Upper lobe of right lung (tissue), 1 donor: ENCODE measurements at regions not wholly inside any gene's neighbourhood (a gene's known extent, or its start where the extent isn't known, plus 50 kb on each side); places are given as distances from the start of the nearest gene placed in this dataset.
A peak's percentile ranks its signal among the peaks of the same experiment; 100 is the strongest.

Experiments used
- ATAC-seq: fragments of 200-7000 bp; cut with Tn5 transposase; one replicate; pipeline ENCODE4 v1.9.1; 2020; ENCODE audit warnings: mild to moderate bottlenecking, moderate library complexity
- DNase-seq: peaks from one replicate; pipeline ENCODE4 v3.0.0-alpha.2; 2020
- H3K27ac ChIP-seq: fragments of 200-600 bp; one replicate; pipeline ENCODE4 v1.8.0; 2022
- H3K27me3 ChIP-seq: fragments of 200-600 bp; one replicate; pipeline ENCODE4 v1.8.0; 2022; ENCODE audit warnings: mild to moderate bottlenecking
- H3K36me3 ChIP-seq: fragments of 200-600 bp; one replicate; pipeline ENCODE4 v1.8.0; 2022
- H3K4me1 ChIP-seq: fragments of 200-600 bp; one replicate; pipeline ENCODE4 v1.8.0; 2022
- H3K4me3 ChIP-seq: fragments of 200-600 bp; one replicate; pipeline ENCODE4 v1.8.0; 2022; ENCODE audit warnings: mild to moderate bottlenecking
- H3K9me3 ChIP-seq: fragments of 200-600 bp; one replicate; pipeline ENCODE4 v1.8.0; 2022
- intact Hi-C: fragments of 100-400 bp; cut with DNase I; formaldehyde crosslinking; loops from one replicate; pipeline ENCODE4 v1.11.0; 2022
- TF ChIP-seq, protein P1 (sequence below): fragments of 200-600 bp; IDR thresholded peaks from one replicate; pipeline ENCODE4 v1.8.0; 2022; ENCODE audit warnings: antibody characterized with exemption
- donor health status: DM: no; HTN: yes; CAD: no; lungs with severe emphysema.

DNA sequence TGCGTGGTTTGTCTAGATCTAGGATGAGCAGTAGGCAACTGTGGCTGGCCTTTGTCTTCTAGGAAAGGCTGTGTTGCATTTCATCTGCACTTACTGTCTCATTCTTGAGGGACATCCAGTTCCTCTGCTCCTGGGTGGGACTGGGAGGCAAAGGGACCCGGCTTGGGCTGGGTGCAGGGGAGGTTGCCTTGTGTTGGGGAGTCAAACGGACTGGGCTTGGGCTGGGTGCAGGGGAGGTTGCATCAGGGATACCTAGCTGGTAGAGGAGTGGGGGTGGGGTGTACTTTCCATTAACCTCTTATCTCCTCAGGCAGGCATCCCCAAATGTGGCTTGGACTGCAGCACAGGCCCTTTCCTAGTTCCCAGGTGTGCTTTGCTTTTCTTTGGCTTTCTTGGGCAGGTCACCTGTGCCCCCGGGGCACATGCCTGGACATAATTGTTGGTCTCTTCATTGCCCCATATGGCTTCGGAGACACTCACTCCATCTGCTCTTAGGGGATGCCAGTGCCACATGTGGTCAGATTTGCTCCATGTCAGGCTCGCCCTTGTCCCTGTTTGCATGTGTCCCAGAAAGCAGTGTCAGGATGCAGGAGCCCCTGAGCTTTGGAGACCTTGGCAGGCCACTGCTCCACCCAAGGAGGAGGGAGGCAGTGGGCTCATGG, 1682.9 kb downstream of the TP53TG3F start:
- DNase-seq (no peak), ATAC-seq (no peak)
- no peaks in the 10 kb centered on the region for H3K9me3 ChIP-seq
- TF ChIP-seq, protein P1, sequence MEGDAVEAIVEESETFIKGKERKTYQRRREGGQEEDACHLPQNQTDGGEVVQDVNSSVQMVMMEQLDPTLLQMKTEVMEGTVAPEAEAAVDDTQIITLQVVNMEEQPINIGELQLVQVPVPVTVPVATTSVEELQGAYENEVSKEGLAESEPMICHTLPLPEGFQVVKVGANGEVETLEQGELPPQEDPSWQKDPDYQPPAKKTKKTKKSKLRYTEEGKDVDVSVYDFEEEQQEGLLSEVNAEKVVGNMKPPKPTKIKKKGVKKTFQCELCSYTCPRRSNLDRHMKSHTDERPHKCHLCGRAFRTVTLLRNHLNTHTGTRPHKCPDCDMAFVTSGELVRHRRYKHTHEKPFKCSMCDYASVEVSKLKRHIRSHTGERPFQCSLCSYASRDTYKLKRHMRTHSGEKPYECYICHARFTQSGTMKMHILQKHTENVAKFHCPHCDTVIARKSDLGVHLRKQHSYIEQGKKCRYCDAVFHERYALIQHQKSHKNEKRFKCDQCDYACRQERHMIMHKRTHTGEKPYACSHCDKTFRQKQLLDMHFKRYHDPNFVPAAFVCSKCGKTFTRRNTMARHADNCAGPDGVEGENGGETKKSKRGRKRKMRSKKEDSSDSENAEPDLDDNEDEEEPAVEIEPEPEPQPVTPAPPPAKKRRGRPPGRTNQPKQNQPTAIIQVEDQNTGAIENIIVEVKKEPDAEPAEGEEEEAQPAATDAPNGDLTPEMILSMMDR: no peak
- intact Hi-C loops: no loop called here
- H3K27me3 ChIP-seq: no peaks in the 10 kb centered on the region
- no peak overlapping the region for H3K27ac ChIP-seq
- H3K4me3 ChIP-seq: no peak overlapping the region
- no peaks in the 10 kb centered on the region for H3K4me1 ChIP-seq
- no peaks in the 10 kb centered on the region for H3K36me3 ChIP-seq

DNA sequence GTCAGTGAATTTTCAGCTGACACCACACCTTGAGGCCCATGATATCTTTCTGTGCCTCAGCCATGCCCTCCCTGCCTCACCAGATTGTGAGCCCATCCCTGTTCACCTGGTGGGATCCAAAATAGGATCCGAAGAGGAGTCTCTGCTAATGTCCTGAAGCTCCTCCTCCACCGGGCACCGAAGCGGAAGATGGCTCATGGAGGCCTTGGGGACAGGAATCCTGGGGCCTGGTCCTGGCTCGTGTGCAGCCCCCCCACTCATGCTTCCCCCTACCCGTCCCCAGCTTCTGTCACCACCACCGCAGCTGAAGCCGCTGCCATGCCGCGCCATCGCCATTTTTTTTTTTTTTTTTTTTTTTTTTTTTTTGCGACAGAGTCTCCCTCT, 1683.4 kb downstream of the TP53TG3F start:
- H3K9me3 ChIP-seq: no peaks in the 10 kb centered on the region
- no peak overlapping the region for H3K4me3 ChIP-seq
- intact Hi-C loops: no loop called here
- H3K27ac ChIP-seq: no peak overlapping the region
- TF ChIP-seq, protein P1: no peak
- no peaks in the 10 kb centered on the region for H3K27me3 ChIP-seq
- DNase-seq (peak; percentile 48), ATAC-seq (no peak)
- H3K36me3 ChIP-seq: no peaks in the 10 kb centered on the region
- no peaks in the 10 kb centered on the region for H3K4me1 ChIP-seq

DNA sequence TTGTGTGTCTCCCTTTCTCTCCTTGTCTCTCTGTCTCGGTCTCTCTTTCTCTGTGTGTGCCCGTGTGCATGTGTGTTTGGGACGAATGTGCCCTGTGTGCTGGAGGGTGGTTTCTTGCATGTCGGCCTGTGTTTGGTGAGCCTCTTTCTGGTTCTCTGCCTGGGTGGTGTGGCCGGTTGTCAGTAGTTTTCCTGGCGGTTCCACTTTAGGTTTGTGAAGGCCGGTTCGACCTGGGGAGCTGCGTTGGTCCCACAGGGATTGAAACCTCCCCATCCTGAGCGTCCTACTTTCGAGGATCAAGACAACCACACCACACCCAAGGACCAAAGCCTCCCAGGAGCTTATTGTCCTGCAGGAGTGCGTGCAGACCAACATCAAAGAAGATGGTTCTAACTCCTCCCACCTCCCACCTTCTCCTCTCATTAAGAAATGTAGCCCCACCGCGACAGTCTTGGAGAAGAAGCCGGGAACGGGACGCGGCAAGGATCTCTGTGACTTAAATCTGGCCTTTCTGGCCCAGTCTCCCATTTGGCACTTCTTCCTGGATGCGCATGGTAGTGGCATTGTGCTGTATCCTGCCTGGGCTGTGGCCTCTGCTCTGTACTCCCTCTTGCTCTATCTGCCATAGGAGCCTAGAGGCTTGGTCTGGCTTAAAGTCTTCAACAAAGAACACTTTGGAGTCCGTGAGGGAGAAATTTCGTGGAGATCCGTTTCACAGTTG, 1685.0 kb downstream of the TP53TG3F start:
- H3K9me3 ChIP-seq: no peaks in the 10 kb centered on the region

DNA sequence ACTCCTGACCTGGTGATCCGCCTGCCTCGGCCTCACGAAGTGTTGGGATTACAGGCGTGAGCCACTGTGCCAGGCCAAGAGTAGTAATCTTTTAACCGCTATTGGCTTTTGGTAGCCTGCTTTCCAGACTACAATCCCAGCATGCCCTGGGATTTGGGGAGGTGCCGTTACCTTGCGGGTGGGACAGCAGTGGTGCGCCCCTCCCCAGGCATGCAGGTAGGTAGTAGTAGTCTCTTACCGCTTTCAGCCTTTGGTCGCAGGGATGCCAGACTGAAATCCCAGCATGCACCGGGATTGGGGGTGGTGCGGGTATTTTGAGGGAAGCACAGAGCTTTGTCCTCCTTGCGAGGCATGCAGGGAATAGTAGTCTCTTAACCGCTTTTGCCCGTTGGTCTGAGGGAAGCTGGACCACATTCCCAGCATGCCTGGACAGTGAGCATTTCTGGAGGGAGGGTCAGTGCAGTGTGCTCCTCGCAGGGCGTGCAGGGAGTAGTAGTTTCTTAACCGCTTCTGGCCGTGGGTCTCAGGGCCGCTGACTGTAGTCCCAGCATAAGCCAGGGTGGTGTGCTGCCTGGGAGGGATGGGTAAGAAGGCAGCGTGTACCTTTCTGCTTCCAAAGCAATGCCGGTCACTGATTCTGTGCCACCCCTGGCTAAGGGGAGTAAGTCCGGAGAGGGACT, 1686.8 kb downstream of the TP53TG3F start:
- no peak overlapping the region for H3K27ac ChIP-seq
- H3K4me1 ChIP-seq: no peaks in the 10 kb centered on the region
- H3K4me3 ChIP-seq: no peak overlapping the region
- TF ChIP-seq, protein P1: no peak
- no peaks in the 10 kb centered on the region for H3K27me3 ChIP-seq
- H3K36me3 ChIP-seq: no peaks in the 10 kb centered on the region
- intact Hi-C loops: no loop called here
- ATAC-seq (no peak), DNase-seq (no peak)
- H3K9me3 ChIP-seq: no peaks in the 10 kb centered on the region

More for the DNA sequence above, 1685.0 kb downstream of the TP53TG3F start:
- ATAC-seq (no peak), DNase-seq (peak; percentile 38)
- H3K27ac ChIP-seq: no peak overlapping the region
- H3K36me3 ChIP-seq: no peaks in the 10 kb centered on the region
- H3K4me1 ChIP-seq: no peaks in the 10 kb centered on the region
- no peak overlapping the region for H3K4me3 ChIP-seq
- intact Hi-C loops: no loop called here
- no peaks in the 10 kb centered on the region for H3K27me3 ChIP-seq
- TF ChIP-seq, protein P1: no peak

DNA sequence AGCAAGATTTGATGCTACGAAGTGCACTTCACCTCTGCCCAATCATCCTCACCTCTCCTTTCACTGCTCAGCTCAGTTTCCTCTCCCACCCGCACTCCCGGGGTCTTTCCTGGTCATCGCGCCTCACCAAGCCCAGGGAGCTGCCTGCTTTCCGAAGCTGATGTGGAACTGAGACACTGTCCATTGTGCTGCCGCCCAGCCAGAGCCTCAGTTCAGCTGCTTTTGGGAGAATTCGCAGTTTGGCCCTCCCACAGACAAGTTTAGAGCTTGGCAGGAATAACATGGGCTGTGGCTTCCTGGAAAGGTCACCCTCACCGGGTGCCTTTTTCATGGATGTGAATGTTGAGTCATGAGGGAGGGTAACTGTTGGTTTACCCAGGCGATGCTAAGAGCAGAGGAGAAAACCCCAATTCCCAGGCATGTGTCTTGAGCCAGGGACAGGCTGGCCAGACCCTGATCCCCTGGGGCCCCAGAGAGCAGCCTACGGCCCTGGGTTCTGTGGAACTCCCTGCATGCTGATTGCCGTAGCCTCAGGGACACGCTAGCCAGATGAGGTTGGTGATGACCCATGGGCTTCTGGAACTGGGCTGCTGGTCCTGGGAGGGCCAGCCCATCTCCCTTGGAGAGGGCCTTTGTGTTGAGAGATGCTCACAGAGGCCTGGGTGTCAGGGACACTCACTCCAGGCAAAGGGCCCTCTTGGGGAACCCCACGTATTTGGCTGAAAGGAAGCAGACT, 1687.5 kb downstream of the TP53TG3F start:
- Histone ChIP-seq H3K27ac (no peak overlapping the region), H3K9me3 (no peaks in the 10 kb centered on the region), H3K4me3 (no peak overlapping the region), H3K36me3 (no peaks in the 10 kb centered on the region), H3K27me3 (no peaks in the 10 kb centered on the region), H3K4me1 (no peaks in the 10 kb centered on the region)
- DNase-seq: peak; percentile 37
- no peak for ATAC-seq
- intact Hi-C loops: no loop called here
- TF ChIP-seq, protein P1: no peak
